Stimulated activated CD4-positive, alpha-beta T cell treated with anti-CD3 and anti-CD28 coated beads, Interleukin-2, amount 100 ng/mL, for 4 hours (primary cell): ENCODE measurements at regions not wholly inside any gene's neighbourhood (a gene's known extent, or its start where the extent isn't known, plus 50 kb on each side); places are given as distances from the start of the nearest gene placed in this dataset.

Experiments
- DNase-seq: peaks from one replicate; pipeline ENCODE4 v3.0.0-alpha.2; 2020; ENCODE audit warnings: low read depth

DNA sequence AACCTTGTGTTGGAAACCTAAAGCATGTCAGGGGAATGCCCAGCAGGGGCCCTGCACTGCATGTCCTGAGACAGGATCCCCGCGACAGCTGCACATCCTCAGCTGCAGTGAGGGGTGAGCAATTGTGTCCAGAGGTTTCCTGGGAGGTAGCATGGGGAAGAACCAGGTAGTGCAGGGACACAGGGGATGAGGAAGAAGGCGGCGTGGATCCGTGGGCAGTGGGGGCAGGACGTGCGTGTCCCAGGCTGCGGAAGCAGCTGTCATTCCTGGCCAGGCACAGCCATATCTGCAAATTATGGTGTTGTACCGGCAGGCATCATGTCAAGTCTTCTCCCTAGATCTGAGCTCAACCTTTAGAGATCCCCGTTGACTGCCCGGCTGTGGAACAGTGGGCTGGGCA, 238.2 kb upstream of the MYT1L start:
- no peak for DNase-seq

GRCh38 chr2:2568411-2568810, 237.3 kb upstream of the MYT1L start:
- DNase-seq: no peak

- DNase-seq: no peak
These were observed 236.7 kb upstream of the MYT1L start for GRCh38 chr2:2567776-2568175.

GRCh38 chr2:2566396-2567323, 235.6 kb upstream of the MYT1L start:
- no peak for DNase-seq

- DNase-seq: no peak
These were observed 234.6 kb upstream of the MYT1L start for GRCh38 chr2:2565671-2566070.

- DNase-seq: no peak
These were observed 233.4 kb upstream of the MYT1L start for GRCh38 chr2:2564300-2565078.

GRCh38 chr2:2563309-2563860, 232.3 kb upstream of the MYT1L start:
- DNase-seq: no peak

DNA sequence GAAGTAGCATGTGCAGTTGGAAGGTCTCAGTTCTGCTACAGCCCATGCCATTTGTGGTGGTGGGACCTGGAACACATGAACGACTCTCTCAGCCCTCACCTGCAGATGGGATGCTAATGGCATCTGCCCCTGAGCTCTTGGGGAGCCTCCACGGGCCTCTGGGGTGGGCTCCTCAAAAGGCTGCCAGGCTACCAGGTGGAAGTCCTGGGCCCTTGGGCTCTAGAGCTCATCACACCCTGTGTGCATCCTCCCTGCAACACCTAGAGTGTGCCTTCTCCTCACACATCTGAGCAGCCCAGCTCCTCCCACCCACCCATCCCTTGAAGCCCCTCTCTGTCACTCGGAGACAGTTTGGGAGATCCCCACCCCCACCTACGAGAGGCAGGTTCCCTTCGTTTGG, 231.8 kb upstream of the MYT1L start:
- no peak for DNase-seq

DNA sequence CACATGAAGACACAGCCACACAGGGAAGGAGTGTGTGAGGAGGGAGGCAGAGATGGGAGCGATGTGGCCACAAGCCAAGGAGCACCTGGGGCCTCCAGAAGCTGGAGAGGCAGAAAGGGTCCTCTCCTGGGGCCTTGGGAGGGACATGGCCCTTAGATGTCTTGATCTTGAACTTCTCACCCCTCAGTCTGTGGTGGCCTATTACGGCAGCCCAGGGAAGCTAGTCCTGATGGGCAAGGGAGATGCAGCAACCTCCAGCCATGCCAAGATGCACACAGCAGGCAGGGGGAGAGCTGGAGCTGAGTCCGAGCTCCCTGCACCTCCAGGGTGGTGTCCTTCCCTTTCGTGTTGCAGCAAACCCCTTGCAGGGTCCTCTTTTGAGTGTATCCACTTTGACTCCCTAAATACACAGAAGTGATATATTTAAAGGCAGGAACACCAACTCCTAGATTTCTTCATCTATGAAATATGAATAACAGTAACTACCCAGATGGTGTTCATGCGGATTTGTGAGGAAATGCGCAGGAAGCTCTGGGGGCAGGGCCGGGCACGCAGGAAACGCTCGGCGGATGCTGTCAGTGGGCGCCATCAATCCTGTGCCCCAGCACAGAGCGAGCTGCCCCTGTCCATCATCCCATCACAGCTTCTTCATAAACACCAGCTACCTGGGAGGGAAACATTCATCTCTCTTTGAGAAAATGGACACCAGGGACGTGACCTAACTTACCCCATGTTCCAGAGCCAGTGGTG, 230.4 kb upstream of the MYT1L start:
- no peak for DNase-seq

- no peak for DNase-seq
These were observed 229.4 kb upstream of the MYT1L start for GRCh38 chr2:2560374-2561015.

DNA sequence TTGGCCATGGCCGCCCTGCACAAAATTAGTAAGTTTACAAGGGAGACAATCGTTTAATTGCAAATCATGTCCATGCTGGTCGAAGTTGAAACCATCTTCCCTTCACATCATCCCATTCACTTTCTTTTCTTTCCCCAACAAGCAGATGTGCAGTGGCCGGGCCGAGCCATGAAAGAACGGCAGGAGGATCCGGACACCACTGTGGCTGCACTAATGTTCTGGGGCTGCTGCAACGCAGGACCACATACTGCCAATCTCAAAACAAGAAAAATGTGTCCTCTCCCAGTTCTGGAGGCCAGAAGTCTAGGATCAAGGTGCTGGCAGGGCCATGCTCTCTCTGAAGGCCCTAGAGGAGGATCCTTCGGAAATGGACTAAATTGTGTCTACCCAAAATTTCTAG, 227.4 kb upstream of the MYT1L start:
- no peak for DNase-seq

GRCh38 chr2:2557475-2557874, 226.4 kb upstream of the MYT1L start:
- DNase-seq: no peak

DNA sequence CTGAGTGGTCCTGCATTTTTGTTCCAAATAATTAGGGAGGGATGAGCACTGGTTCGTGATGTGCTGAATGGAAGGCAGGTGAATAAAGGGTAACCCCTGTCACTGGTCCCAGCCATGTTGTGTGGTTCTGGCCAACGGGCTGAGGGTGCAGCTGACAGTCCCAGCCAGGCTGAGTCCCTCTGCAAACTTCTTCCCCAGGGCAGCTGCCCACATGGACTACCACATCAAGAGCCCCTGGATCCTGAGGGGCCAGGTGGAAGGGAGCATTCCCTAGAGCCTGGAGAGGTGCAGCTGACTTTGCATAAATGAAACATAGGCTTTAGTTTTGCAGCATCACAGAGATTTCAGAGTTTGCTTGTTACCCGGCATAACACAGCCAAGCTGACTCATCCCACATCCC, 219.8 kb upstream of the MYT1L start:
- DNase-seq: no peak

- no peak for DNase-seq
These were observed 216.8 kb upstream of the MYT1L start for GRCh38 chr2:2547911-2548310.

GRCh38 chr2:2547451-2547850, 216.4 kb upstream of the MYT1L start:
- no peak for DNase-seq

GRCh38 chr2:2546046-2546445, 215.0 kb upstream of the MYT1L start:
- no peak for DNase-seq

- DNase-seq: no peak
These were observed 212.0 kb upstream of the MYT1L start for GRCh38 chr2:2542966-2543611.

DNA sequence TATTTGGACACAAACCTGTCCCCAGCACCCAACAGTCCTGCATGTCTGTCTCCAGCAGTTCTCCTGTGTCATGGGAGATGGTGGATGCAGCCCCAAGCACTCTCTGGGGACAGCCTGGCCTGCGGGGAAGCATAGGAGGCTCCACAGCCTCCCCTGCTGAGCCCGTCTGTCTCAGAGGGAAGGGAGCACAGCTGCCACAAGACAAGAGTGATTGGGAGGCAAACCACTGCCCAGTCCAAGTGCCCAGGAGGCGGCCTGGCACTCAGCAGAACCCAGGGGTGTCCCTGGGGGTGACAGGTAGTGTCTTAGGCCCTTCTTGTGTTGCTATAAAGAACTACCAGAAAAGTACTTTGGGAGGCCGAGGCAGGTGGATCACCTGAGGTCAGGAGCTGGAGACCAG, 211.2 kb upstream of the MYT1L start:
- DNase-seq: no peak

- no peak for DNase-seq
These were observed 209.3 kb upstream of the MYT1L start for GRCh38 chr2:2540406-2540805.

DNA sequence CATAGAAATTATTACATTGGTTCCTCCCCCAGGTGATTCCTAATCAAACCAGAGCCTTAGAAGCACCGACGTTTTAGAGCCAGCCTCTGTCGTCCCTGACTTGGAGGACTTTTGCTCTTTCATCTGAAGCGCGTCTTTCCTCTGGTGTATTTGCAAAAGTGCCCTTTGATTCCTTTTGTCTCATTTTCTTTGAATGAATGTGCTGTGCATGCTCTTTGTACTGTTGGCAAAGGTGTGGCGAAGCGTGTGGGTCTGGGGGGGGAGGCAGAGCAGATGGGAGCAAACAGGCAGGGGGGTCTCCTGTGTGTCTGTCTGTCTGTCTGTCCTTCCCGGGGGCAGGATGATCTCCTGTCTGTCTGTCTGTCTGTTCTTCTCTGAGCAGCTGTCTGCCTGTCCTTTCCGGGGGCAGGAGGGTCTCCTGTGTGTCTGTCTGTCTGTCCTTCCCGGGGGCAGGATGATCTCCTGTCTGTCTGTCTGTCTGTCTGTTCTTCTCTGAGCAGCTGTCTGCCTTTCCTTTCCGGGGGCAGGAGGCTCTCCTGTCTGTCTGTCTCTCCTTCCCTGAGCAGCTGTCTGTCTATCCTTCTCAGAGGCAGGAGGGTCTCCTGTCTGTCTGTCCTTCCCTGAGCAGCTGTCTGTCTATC, 205.5 kb upstream of the MYT1L start:
- DNase-seq: no peak

GRCh38 chr2:2530334-2530733, 199.3 kb upstream of the MYT1L start:
- DNase-seq: no peak
